WTC11 (cell line): ENCODE measurements at regions not wholly inside any gene's neighbourhood (a gene's known extent, or its start where the extent isn't known, plus 50 kb on each side); places are given as distances from the start of the nearest gene placed in this dataset.

ENCODE experiments used
- ATAC-seq: fragments of 200-7000 bp; cut with Tn5 transposase; 2 replicates; pipeline ENCODE4 v1.10.0; 2021; ENCODE audit warnings: mild to moderate bottlenecking, moderate library complexity
- CTCF ChIA-PET: fragments of 300-600 bp; sonication (Branson Sonifier 250); formaldehyde crosslinking; loops from one replicate; lab custom pipeline; 2021; ENCODE audit warnings: antibody characterized with exemption; lab: Charles Lee
- POLR2A ChIA-PET: fragments of 350-600 bp; sonication (Branson Sonifier 250); formaldehyde crosslinking; loops from one replicate; lab custom pipeline; 2021; ENCODE audit warnings: antibody characterized with exemption; lab: Charles Lee
- DNase-seq: peaks from one replicate; pipeline ENCODE4 v3.0.0; 2021; ENCODE audit warnings: low spot score
- H3K27ac Mint-ChIP-seq: 2 replicates; pipeline ENCODE4 v1.8.0; 2021; ENCODE audit warnings: mixed read lengths
- H3K27me3 Mint-ChIP-seq: 2 replicates; pipeline ENCODE4 v1.8.0; 2021; ENCODE audit warnings: low read depth, mild to moderate bottlenecking, moderate library complexity, mixed read lengths
- H3K36me3 Mint-ChIP-seq: 2 replicates; pipeline ENCODE4 v1.8.0; 2021; ENCODE audit warnings: mixed read lengths
- H3K4me1 Mint-ChIP-seq: 2 replicates; pipeline ENCODE4 v1.8.0; 2022; ENCODE audit warnings: mixed read lengths
- H3K4me3 Mint-ChIP-seq: 2 replicates; pipeline ENCODE4 v1.8.0; 2021; ENCODE audit warnings: mild to moderate bottlenecking, moderate library complexity, mixed read lengths
- H3K9me3 Mint-ChIP-seq: 2 replicates; pipeline ENCODE4 v1.8.0; 2021; ENCODE audit warnings: mixed read lengths
- ARID4B ChIP-seq: sonication (generic); formaldehyde crosslinking; IDR thresholded peaks from 2 replicates; pipeline ENCODE4 v1.8.0; 2023; ENCODE audit warnings: missing genetic modification reagents, mild to moderate bottlenecking, borderline replicate concordance
- CREM ChIP-seq: sonication (generic); formaldehyde crosslinking; IDR thresholded peaks from 2 replicates; pipeline ENCODE4 v1.8.1; 2022; ENCODE audit warnings: mild to moderate bottlenecking, missing genetic modification reagents, moderate library complexity
- ESRRA ChIP-seq: sonication (generic); formaldehyde crosslinking; IDR thresholded peaks from 2 replicates; pipeline ENCODE4 v1.8.1; 2022; ENCODE audit warnings: mild to moderate bottlenecking, missing genetic modification reagents, borderline replicate concordance
- FOXP1 ChIP-seq: sonication (generic); formaldehyde crosslinking; IDR thresholded peaks from 2 replicates; pipeline ENCODE4 v1.8.0; 2022; ENCODE audit warnings: missing genetic modification reagents, mild to moderate bottlenecking, moderate library complexity, borderline replicate concordance
- JUN ChIP-seq: sonication (generic); formaldehyde crosslinking; IDR thresholded peaks from 2 replicates; pipeline ENCODE4 v1.8.0; 2023; ENCODE audit warnings: mild to moderate bottlenecking, missing genetic modification reagents
- KAT7 ChIP-seq: sonication (generic); formaldehyde crosslinking; IDR thresholded peaks from 2 replicates; pipeline ENCODE4 v1.8.1; 2023; ENCODE audit warnings: missing genetic modification reagents, mild to moderate bottlenecking, borderline replicate concordance
- MXD4 ChIP-seq: fragments of 250-450 bp; sonication (Bioruptor Pico); IDR thresholded peaks from 2 replicates; pipeline ENCODE4 v1.8.0; 2021; ENCODE audit warnings: mild to moderate bottlenecking, moderate library complexity, borderline replicate concordance
- MYBL2 ChIP-seq: sonication (generic); formaldehyde crosslinking; IDR thresholded peaks from 2 replicates; pipeline ENCODE4 v1.8.1; 2023; ENCODE audit warnings: mild to moderate bottlenecking, moderate library complexity, missing genetic modification reagents
- NFE2L1 ChIP-seq: sonication (generic); formaldehyde crosslinking; IDR thresholded peaks from 2 replicates; pipeline ENCODE4 v1.8.1; 2023; ENCODE audit warnings: missing genetic modification reagents
- PRDM15 ChIP-seq: sonication (generic); formaldehyde crosslinking; IDR thresholded peaks from 2 replicates; pipeline ENCODE4 v1.8.0; 2022; ENCODE audit warnings: missing genetic modification reagents
- PREB ChIP-seq: sonication (generic); formaldehyde crosslinking; IDR thresholded peaks from 2 replicates; pipeline ENCODE4 v1.8.1; 2022; ENCODE audit warnings: mild to moderate bottlenecking, missing genetic modification reagents, moderate library complexity, borderline replicate concordance
- RORB ChIP-seq: fragments of 250-450 bp; sonication (Bioruptor Pico); IDR thresholded peaks from 2 replicates; pipeline ENCODE4 v1.9.0; 2021; ENCODE audit warnings: mild to moderate bottlenecking
- SMAD3 ChIP-seq: sonication (generic); formaldehyde crosslinking; IDR thresholded peaks from 2 replicates; pipeline ENCODE4 v1.8.0; 2022; ENCODE audit warnings: missing genetic modification reagents, mild to moderate bottlenecking, borderline replicate concordance
- SMAD4 ChIP-seq: sonication (generic); formaldehyde crosslinking; IDR thresholded peaks from 2 replicates; pipeline ENCODE4 v1.8.0; 2022; ENCODE audit warnings: mild to moderate bottlenecking, missing genetic modification reagents
- ZBTB21 ChIP-seq: sonication (generic); formaldehyde crosslinking; IDR thresholded peaks from 2 replicates; pipeline ENCODE4 v1.8.1; 2023; ENCODE audit warnings: mild to moderate bottlenecking, missing genetic modification reagents, borderline replicate concordance
- ZNF219 ChIP-seq: sonication (generic); formaldehyde crosslinking; IDR thresholded peaks from 2 replicates; pipeline ENCODE4 v1.8.0; 2023; ENCODE audit warnings: missing genetic modification reagents, mild to moderate bottlenecking, borderline replicate concordance
- ZNF396 ChIP-seq: fragments of 250-450 bp; sonication (Bioruptor Pico); IDR thresholded peaks from 2 replicates; pipeline ENCODE4 v1.8.0; 2021; ENCODE audit warnings: mild to moderate bottlenecking, moderate library complexity, borderline replicate concordance
- TF ChIP-seq, protein P1 (sequence below): sonication (generic); formaldehyde crosslinking; IDR thresholded peaks from 2 replicates; pipeline ENCODE4 v1.8.1; 2022; ENCODE audit warnings: missing genetic modification reagents, borderline replicate concordance

DNA sequence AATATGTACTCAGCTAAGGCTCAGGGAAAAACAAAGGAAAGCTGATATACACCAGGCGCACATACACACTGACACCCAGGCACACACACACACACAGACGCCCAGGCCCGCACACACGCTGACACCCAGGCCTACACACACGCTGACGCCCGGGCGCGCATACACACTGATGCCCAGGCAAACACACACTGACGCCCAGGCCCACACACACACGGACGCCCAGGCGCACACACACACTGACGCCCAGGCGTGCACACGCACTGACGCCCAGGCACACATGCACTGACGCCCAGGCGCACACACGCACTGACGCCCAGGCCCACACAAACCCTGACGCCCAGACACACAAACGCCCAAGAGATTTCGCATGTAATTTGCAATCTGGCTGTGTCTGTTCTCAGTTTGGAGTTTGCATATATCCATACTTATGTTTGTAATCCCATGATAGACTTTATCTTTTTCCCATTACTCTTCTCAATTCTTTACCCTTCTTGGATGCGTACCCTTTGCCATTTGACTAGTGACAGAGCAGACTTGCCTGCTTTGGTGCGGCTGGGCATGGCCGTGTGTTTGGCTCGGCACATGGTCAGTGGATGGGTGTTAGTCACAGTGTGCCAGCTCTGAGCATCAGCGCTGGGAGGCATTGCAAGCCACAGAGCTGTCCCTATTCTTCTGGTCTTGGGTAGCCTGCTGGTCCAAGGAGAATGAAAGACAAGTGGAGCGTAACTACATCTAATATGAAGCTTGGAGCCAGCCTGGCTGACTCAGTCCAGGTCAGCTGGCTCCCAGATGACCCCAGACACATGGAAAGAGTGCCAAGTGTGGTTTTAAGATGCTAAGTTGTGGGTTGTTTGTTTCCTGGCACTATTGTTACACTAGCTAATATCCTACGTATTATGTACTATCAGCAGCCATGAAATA lies 632.4 kb upstream of the ZFP42 start:
- Mint-ChIP-seq H3K9me3 (no peaks in the 10 kb centered on the region; the same call in 1 of the 2 replicates), H3K27ac (no peak overlapping the region), H3K4me1 (0 out of 2 replicates have a peak, but pooled peaks cover 5% of the 10 kb centered on the region), H3K4me3 (no peak overlapping the region), H3K36me3 (no peaks in the 10 kb centered on the region), H3K27me3 (no peaks in the 10 kb centered on the region)
- ChIA-PET CTCF (interaction anchor here (0.6 to 2.1 kb wide), 2 partner anchors 17 to 1171 kb away, joined by 3 to 6 read pairs; no protein-coding TSS in a partner anchor), POLR2A (no interaction called here)
- DNase-seq (no peak), ATAC-seq (no peak)
- 0 out of 2 replicates have a peak, but pooled peaks have one; percentile 20 for TF ChIP-seq JUN (CRISPR knock-in tag)
- no peak for TF ChIP-seq SMAD3

DNA sequence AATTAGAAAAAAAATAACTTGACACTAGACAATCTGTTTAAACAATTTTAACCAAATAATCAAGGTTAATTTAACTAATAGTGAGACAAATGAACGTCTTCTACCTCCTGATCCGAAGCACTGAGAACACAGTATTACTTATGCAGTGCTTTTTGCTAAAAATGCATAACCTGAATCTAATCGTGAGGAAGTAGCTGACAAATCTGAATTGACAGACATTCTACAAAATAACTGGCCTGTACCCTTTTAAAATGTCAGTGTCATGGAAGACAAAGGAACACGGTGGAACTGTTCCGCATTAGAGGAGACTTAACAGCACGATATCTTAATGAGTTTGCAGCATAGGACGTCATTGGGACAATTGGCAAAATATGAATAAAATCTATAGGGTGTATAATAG lies 631.2 kb upstream of the ZFP42 start:
- ATAC-seq: no peak
- H3K36me3 Mint-ChIP-seq: no peaks in the 10 kb centered on the region
- DNase-seq: no peak
- TF ChIP-seq MYBL2: no peak
- TF ChIP-seq PRDM15 (CRISPR knock-in tag): no peak
- TF ChIP-seq PREB (CRISPR knock-in tag): no peak
- no peak for TF ChIP-seq ZNF396
- no peak for TF ChIP-seq CREM (CRISPR knock-in tag)
- H3K27me3 Mint-ChIP-seq: no peaks in the 10 kb centered on the region
- POLR2A ChIA-PET: no interaction called here
- H3K4me3 Mint-ChIP-seq: no peak overlapping the region
- H3K9me3 Mint-ChIP-seq: no peaks in the 10 kb centered on the region; the same call in 1 of the 2 replicates
- no peaks in the 10 kb centered on the region for H3K4me1 Mint-ChIP-seq
- H3K27ac Mint-ChIP-seq: no peak overlapping the region
- CTCF ChIA-PET: interaction anchor here (0.6 to 2.1 kb wide), 2 partner anchors 16 to 1172 kb away, joined by 3 to 6 read pairs; no protein-coding TSS in a partner anchor

GRCh38 chr4:187364851-187365250 lies 630.7 kb upstream of the ZFP42 start:
- DNase-seq (no peak), ATAC-seq (no peak)
- H3K9me3 Mint-ChIP-seq: no peaks in the 10 kb centered on the region; the same call in 1 of the 2 replicates
- ChIA-PET CTCF (interaction anchor here (2.1 kb wide), 1 partner anchor 15 kb away, joined by 6 read pairs; no protein-coding TSS in a partner anchor), POLR2A (interaction anchor here (0.6 kb wide), 1 partner anchor 36 kb away, joined by 4 read pairs; no protein-coding TSS in a partner anchor)
- H3K27ac Mint-ChIP-seq: no peak overlapping the region
- no peaks in the 10 kb centered on the region for H3K36me3 Mint-ChIP-seq
- H3K27me3 Mint-ChIP-seq: no peaks in the 10 kb centered on the region
- H3K4me3 Mint-ChIP-seq: no peak overlapping the region
- no peaks in the 10 kb centered on the region for H3K4me1 Mint-ChIP-seq
- TF ChIP-seq RORB (no peak), SMAD4 (CRISPR knock-in tag) (no peak), ZNF219 (CRISPR knock-in tag) (no peak), PREB (CRISPR knock-in tag) (no peak), ARID4B (no peak), ESRRA (CRISPR knock-in tag) (no peak), ZBTB21 (CRISPR knock-in tag) (no peak), NFE2L1 (CRISPR knock-in tag) (no peak), FOXP1 (CRISPR knock-in tag) (no peak), KAT7 (no peak), MXD4 (no peak)
- TF ChIP-seq, protein P1, sequence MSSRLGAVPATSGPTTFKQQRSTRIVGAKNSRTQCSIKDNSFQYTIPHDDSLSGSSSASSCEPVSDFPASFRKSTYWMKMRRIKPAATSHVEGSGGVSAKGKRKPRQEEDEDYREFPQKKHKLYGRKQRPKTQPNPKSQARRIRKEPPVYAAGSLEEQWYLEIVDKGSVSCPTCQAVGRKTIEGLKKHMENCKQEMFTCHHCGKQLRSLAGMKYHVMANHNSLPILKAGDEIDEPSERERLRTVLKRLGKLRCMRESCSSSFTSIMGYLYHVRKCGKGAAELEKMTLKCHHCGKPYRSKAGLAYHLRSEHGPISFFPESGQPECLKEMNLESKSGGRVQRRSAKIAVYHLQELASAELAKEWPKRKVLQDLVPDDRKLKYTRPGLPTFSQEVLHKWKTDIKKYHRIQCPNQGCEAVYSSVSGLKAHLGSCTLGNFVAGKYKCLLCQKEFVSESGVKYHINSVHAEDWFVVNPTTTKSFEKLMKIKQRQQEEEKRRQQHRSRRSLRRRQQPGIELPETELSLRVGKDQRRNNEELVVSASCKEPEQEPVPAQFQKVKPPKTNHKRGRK (CRISPR knock-in tag): no peak
